HG02763 (cell line): ENCODE measurements at regions not wholly inside any gene's neighbourhood (a gene's known extent, or its start where the extent isn't known, plus 50 kb on each side); places are given as distances from the start of the nearest gene placed in this dataset.

Experiments used
- ATAC-seq: cut with Tn5 transposase; IDR thresholded peaks from one replicate; pipeline ENCODE4 v1.9.1; 2021; ENCODE audit warnings: mild to moderate bottlenecking, moderate library complexity; ENCODE audit not compliant: unreplicated experiment

- ATAC-seq = no peak
Observed at GRCh38 chr4:26099967-26100366, 185.9 kb downstream of the SMIM20 start.

GRCh38 chr4:26101011-26101410, 187.0 kb downstream of the SMIM20 start:
- no peak for ATAC-seq

GRCh38 chr4:26104056-26104685, 190.2 kb downstream of the SMIM20 start:
- peak; percentile 74 for ATAC-seq

GRCh38 chr4:26105337-26105736, 191.3 kb downstream of the SMIM20 start:
- ATAC-seq = no peak

GRCh38 chr4:26105815-26106699, 192.0 kb downstream of the SMIM20 start:
- ATAC-seq = no peak

- no peak for ATAC-seq
Observed at GRCh38 chr4:26106776-26107175, 192.8 kb downstream of the SMIM20 start.

GRCh38 chr4:26108054-26108453, 194.0 kb downstream of the SMIM20 start:
- no peak for ATAC-seq

GRCh38 chr4:26110493-26110892, 196.5 kb downstream of the SMIM20 start:
- ATAC-seq = no peak

GRCh38 chr4:26113339-26113940, 199.4 kb downstream of the SMIM20 start:
- ATAC-seq = no peak

GRCh38 chr4:26116057-26116456, 202.0 kb downstream of the SMIM20 start:
- no peak for ATAC-seq

GRCh38 chr4:26120098-26120825, 200.6 kb upstream of the RBPJ start:
- no peak for ATAC-seq

- ATAC-seq = no peak
Observed at GRCh38 chr4:26122690-26123089, 198.1 kb upstream of the RBPJ start.

- no peak for ATAC-seq
Observed at GRCh38 chr4:26124753-26125321, 196.0 kb upstream of the RBPJ start.

- peak; percentile 45 for ATAC-seq
Observed at GRCh38 chr4:26126143-26126718, 194.6 kb upstream of the RBPJ start.

- ATAC-seq = no peak
Observed at GRCh38 chr4:26126994-26127393, 193.8 kb upstream of the RBPJ start.

GRCh38 chr4:26127851-26128337, 192.9 kb upstream of the RBPJ start:
- ATAC-seq = no peak

GRCh38 chr4:26130173-26130572, 190.6 kb upstream of the RBPJ start:
- peak; percentile 55 for ATAC-seq

GRCh38 chr4:26130841-26131432, 189.9 kb upstream of the RBPJ start:
- no peak for ATAC-seq

GRCh38 chr4:26131711-26132110, 189.1 kb upstream of the RBPJ start:
- ATAC-seq = peak; percentile 70

- no peak for ATAC-seq
Observed at GRCh38 chr4:26132858-26133257, 188.0 kb upstream of the RBPJ start.
